ENCODE measurements at regions not wholly inside any gene's neighbourhood (a gene's known extent, or its start where the extent isn't known, plus 50 kb on each side); places are given as distances from the start of the nearest gene placed in this dataset.

GRCh38 chr3:3636815-3637214 is 162.4 kb upstream of the LRRN1 start:
- Histone ChIP-seq H3K79me1 (ENCODE audit: low read depth, low read length) (no peaks in the 10 kb centered on the region), H3K14ac (ENCODE audit: insufficient read length) (no peak overlapping the region), H4K91ac (replicated peaks; ENCODE audit: insufficient read length, low read length) (no peak overlapping the region), H3K4me1 (replicated peaks in 1 of 4; ENCODE audit: control insufficient read depth in 3 of 4, insufficient read depth in 4 of 4, low read length in 3 of 4) (no peaks in the 10 kb centered on the region), H3K9me3 (ENCODE audit: insufficient read depth in 2 of 2, low read depth in 1 of 2, low read length in 1 of 2) (no peaks in the 10 kb centered on the region), H3K36me3 (ENCODE audit: control insufficient read depth in 2 of 4, insufficient read depth in 4 of 4, low read length in 3 of 4) (no peaks in the 10 kb centered on the region), H2BK12ac (ENCODE audit: low read depth, low read length) (no peak overlapping the region), H2BK5ac (ENCODE audit: low read depth, low read length) (no peak overlapping the region), H3K27me3 (replicated peaks in 1 of 4; ENCODE audit: control insufficient read depth in 3 of 4, extremely low read depth in 1 of 4, insufficient read depth in 3 of 4, low read length in 3 of 4) (no peaks in the 10 kb centered on the region), H3K23ac (ENCODE audit: insufficient read length) (no peak overlapping the region), H4K20me1 (replicated peaks in 1 of 2; ENCODE audit: control insufficient read depth in 1 of 2, insufficient read depth in 2 of 2, low read length in 2 of 2) (no peaks in the 10 kb centered on the region), H2BK15ac (ENCODE audit: low read length) (no peak overlapping the region), H2BK120ac (replicated peaks; ENCODE audit: low read depth, low read length) (no peak overlapping the region), H2AFZ (ENCODE audit: low read length) (0 out of 2 replicates have a peak overlapping the region, but pooled peaks have one; percentile 26), H3K23me2 (ENCODE audit: low read depth, low read length) (no peaks in the 10 kb centered on the region), H3K9ac (replicated peaks in 1 of 4; ENCODE audit: extremely low read depth in 1 of 4, low read depth in 3 of 4, low read length in 3 of 4) (no peak overlapping the region), H3K79me2 (ENCODE audit: control insufficient read depth in 1 of 2, insufficient read depth in 2 of 2, low read length in 2 of 2) (no peaks in the 10 kb centered on the region), H3K27ac (ENCODE audit: low read depth, low read length) (no peak overlapping the region), H3K4me2 (ENCODE audit: insufficient read depth in 1 of 2, low read depth in 2 of 2, low read length in 2 of 2) (no peak overlapping the region), H2AK5ac (ENCODE audit: low read depth, low read length) (no peak overlapping the region), H3K4me3 (ENCODE audit: extremely low read depth in 1 of 4, insufficient read depth in 2 of 4, low read depth in 3 of 4, low read length in 4 of 4) (no peak overlapping the region), H4K5ac (ENCODE audit: insufficient read length, low read depth, low read length) (no peak overlapping the region), H2BK20ac (ENCODE audit: low read length) (no peak overlapping the region), H3K56ac (replicated peaks; ENCODE audit: insufficient read length, low read depth, low read length) (no peak overlapping the region), H4K8ac (ENCODE audit: extremely low read depth, insufficient read depth, low read length) (no peak overlapping the region), H3K18ac (ENCODE audit: extremely low read depth, low read length) (no peak overlapping the region), H3K4ac (replicated peaks; ENCODE audit: insufficient read length, low read depth, low read length) (no peak overlapping the region)
- 89% methylated on average over 2 of the region's 2 CpGs; no CpG with 5 or more reads in 1 of the 2 experiments for WGBS, 2 experiments (ENCODE audit: extremely low coverage in 1 of 2, insufficient coverage in 1 of 2, insufficient read length in 1 of 2, insufficient replicate concordance in 2 of 2, low coverage in 1 of 2, low lambda C conversion rate in 2 of 2, missing lambda C conversion rate in 1 of 2)
- FAIRE-seq = peak; percentile 28
- no peak for DNase-seq (ENCODE audit: low read depth in 1 of 2, low spot score in 2 of 2)
- ChIA-PET CTCF (ENCODE audit: partially characterized antibody) (no interaction called here), POLR2A (ENCODE audit: partially characterized antibody) (no interaction called here)
- TF ChIP-seq HDAC2 (IDR thresholded peaks at IDR 0.05; ENCODE audit: borderline replicate concordance in 1 of 2, low read depth in 2 of 2, low read length in 2 of 2) = no peak
- no peak for TF ChIP-seq PHF8 (conservative IDR thresholded peaks at IDR 0.05; ENCODE audit: low read depth, low read length)

Measured in H1 (cell line).